Calu3 (cell line): ENCODE measurements at regions not wholly inside any gene's neighbourhood (a gene's known extent, or its start where the extent isn't known, plus 50 kb on each side); places are given as distances from the start of the nearest gene placed in this dataset.
"Not testable (repeated sequence)": the region's sequence is repeated elsewhere in the genome, so short reads cannot be mapped to it uniquely, and the experiment has no call there.

Experiments
- BruUV-seq: library from RNA; stranded (reverse); fragments of 400-500 nt; replicated peaks from 2 replicates; lab custom pipeline; 2021; lab: Mats Ljungman, UMichigan
- CTCF ChIA-PET: fragments of 300-600 bp; sonication (Branson Sonifier 250); formaldehyde crosslinking; loops from one replicate; lab custom pipeline; 2022; ENCODE audit warnings: antibody characterized with exemption; lab: Charles Lee
- DNase-seq: peaks from one replicate; pipeline ENCODE4 v3.0.0; 2022
- H3K27ac Mint-ChIP-seq: one replicate; pipeline ENCODE4 v1.8.0; 2022; ENCODE audit warnings: mixed read lengths; ENCODE audit not compliant: unreplicated experiment
- H3K27me3 Mint-ChIP-seq: one replicate; pipeline ENCODE4 v1.8.0; 2022; ENCODE audit warnings: mixed read lengths; ENCODE audit not compliant: unreplicated experiment
- H3K36me3 Mint-ChIP-seq: one replicate; pipeline ENCODE4 v1.8.0; 2022; ENCODE audit warnings: mild to moderate bottlenecking, moderate library complexity, mixed read lengths; ENCODE audit not compliant: insufficient read depth, unreplicated experiment
- H3K4me1 Mint-ChIP-seq: one replicate; pipeline ENCODE4 v1.8.0; 2022; ENCODE audit warnings: mild to moderate bottlenecking, low read depth, mixed read lengths; ENCODE audit not compliant: unreplicated experiment
- H3K4me3 Mint-ChIP-seq: one replicate; pipeline ENCODE4 v1.8.0; 2022; ENCODE audit warnings: mild to moderate bottlenecking, low read depth, moderate library complexity, mixed read lengths; ENCODE audit not compliant: unreplicated experiment
- H3K9me3 Mint-ChIP-seq: one replicate; pipeline ENCODE4 v1.8.0; 2022; ENCODE audit warnings: low read depth, mixed read lengths; ENCODE audit not compliant: unreplicated experiment
- CTCF ChIP-seq: fragments of 200-600 bp; IDR thresholded peaks from one replicate; pipeline ENCODE4 v1.8.0; 2022; ENCODE audit warnings: antibody characterized with exemption; ENCODE audit not compliant: unreplicated experiment
- intact Hi-C: fragments of 100-400 bp; cut with micrococcal nuclease; formaldehyde crosslinking; loops from one replicate; pipeline ENCODE4 v1.10.0; 2022; ENCODE audit not compliant: unreplicated experiment

- Mint-ChIP-seq H3K36me3 (no peaks in the 10 kb centered on the region), H3K4me3 (no peak overlapping the region), H3K27me3 (peaks cover 51% of the 10 kb centered on the region), H3K9me3 (no peaks in the 10 kb centered on the region), H3K27ac (no peak overlapping the region), H3K4me1 (no peaks in the 10 kb centered on the region)
- no TSS peak for BruUV-seq
- no peak for DNase-seq
- CTCF ChIA-PET: no interaction called here
- intact Hi-C loops: no loop called here
- TF ChIP-seq CTCF: no peak
Measured at GRCh38 chr14:105894978-105895881, 368.8 kb downstream of the TMEM121 start.

- H3K4me3 Mint-ChIP-seq, H3K9me3 Mint-ChIP-seq, DNase-seq: not testable (repeated sequence)
Measured at GRCh38 chr14:105896206-105896605, 369.8 kb downstream of the TMEM121 start.

GRCh38 chr14:105896961-105897724 is 370.8 kb downstream of the TMEM121 start:
- DNase-seq, intact Hi-C loops, H3K27ac Mint-ChIP-seq, H3K36me3 Mint-ChIP-seq, H3K4me3 Mint-ChIP-seq, CTCF ChIA-PET, H3K9me3 Mint-ChIP-seq, H3K4me1 Mint-ChIP-seq, BruUV-seq: not testable (repeated sequence)
- H3K27me3 Mint-ChIP-seq: peaks cover 60% of the 10 kb centered on the region

More at GRCh38 chr14:105896206-105896605, 369.8 kb downstream of the TMEM121 start:
- H3K27ac Mint-ChIP-seq, intact Hi-C loops, H3K36me3 Mint-ChIP-seq, BruUV-seq, H3K4me1 Mint-ChIP-seq, CTCF ChIA-PET: not testable (repeated sequence)
- peaks cover 56% of the 10 kb centered on the region for H3K27me3 Mint-ChIP-seq

- Mint-ChIP-seq H3K27ac (no peak overlapping the region), H3K27me3 (peaks cover 62% of the 10 kb centered on the region), H3K36me3 (no peaks in the 10 kb centered on the region), H3K9me3 (no peaks in the 10 kb centered on the region), H3K4me1 (no peaks in the 10 kb centered on the region), H3K4me3 (no peak overlapping the region)
- no peak for DNase-seq
- TF ChIP-seq CTCF: no peak
- CTCF ChIA-PET: no interaction called here
- no TSS peak for BruUV-seq
- intact Hi-C loops: no loop called here
Measured at GRCh38 chr14:105897725-105898113, 371.3 kb downstream of the TMEM121 start.

GRCh38 chr14:105898482-105899010 is 372.2 kb downstream of the TMEM121 start:
- H3K36me3 Mint-ChIP-seq: no peaks in the 10 kb centered on the region
- H3K4me3 Mint-ChIP-seq: no peak overlapping the region
- no peak overlapping the region for H3K27ac Mint-ChIP-seq
- no TSS peak for BruUV-seq
- intact Hi-C loops: no loop called here
- H3K27me3 Mint-ChIP-seq: peaks cover 71% of the 10 kb centered on the region
- no peak for DNase-seq
- CTCF ChIA-PET: no interaction called here
- H3K9me3 Mint-ChIP-seq: no peaks in the 10 kb centered on the region
- no peak for TF ChIP-seq CTCF
- no peaks in the 10 kb centered on the region for H3K4me1 Mint-ChIP-seq
